ENCODE measurements at regions not wholly inside any gene's neighbourhood (a gene's known extent, or its start where the extent isn't known, plus 50 kb on each side); places are given as distances from the start of the nearest gene placed in this dataset.

DNA sequence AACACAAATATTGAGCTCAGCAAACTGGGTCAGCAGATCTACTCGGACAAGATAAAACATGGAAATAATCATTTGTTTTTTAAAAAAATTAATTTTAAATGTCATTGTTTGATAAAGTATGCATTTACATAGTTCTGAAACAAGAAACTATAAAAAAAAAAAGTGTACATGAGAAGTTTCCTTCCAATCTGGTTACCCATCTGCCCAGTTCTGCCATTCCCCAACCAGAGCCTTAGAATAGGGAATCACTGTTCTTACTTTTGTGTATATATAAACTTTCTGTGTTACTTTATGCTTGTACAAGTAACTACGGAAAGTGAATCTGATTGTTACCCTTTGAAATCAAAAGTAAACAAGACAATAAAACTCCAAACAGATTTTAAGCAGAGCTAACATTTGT, 791.4 kb downstream of the HACE1 start:
- TF ChIP-seq, protein P1, sequence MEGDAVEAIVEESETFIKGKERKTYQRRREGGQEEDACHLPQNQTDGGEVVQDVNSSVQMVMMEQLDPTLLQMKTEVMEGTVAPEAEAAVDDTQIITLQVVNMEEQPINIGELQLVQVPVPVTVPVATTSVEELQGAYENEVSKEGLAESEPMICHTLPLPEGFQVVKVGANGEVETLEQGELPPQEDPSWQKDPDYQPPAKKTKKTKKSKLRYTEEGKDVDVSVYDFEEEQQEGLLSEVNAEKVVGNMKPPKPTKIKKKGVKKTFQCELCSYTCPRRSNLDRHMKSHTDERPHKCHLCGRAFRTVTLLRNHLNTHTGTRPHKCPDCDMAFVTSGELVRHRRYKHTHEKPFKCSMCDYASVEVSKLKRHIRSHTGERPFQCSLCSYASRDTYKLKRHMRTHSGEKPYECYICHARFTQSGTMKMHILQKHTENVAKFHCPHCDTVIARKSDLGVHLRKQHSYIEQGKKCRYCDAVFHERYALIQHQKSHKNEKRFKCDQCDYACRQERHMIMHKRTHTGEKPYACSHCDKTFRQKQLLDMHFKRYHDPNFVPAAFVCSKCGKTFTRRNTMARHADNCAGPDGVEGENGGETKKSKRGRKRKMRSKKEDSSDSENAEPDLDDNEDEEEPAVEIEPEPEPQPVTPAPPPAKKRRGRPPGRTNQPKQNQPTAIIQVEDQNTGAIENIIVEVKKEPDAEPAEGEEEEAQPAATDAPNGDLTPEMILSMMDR (IDR thresholded peaks at IDR 0.05) = no peak
- no peak for TF ChIP-seq ZFX (IDR thresholded peaks at IDR 0.05; ENCODE audit: borderline replicate concordance)
- no peak overlapping the region for H3K27ac ChIP-seq

DNA sequence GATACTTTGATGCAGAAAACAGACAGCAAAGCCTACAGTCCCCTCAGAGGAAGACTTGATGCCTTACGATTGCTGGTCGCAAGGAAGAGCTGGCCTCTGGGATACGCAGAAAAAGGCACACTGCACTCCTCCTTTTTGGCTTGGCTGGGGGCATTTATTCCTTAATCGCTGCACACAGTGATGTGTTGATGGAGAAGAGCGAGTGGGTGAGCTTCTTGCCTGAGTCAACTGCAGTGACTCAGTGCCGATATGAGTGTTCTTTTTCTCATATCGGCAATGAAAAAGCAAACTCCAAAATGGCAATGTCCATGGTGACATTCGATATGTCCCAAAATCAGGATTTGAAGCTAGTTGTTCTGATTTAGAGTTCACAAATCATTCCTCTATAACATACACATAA, 794.8 kb downstream of the HACE1 start:
- H3K27ac ChIP-seq = no peak overlapping the region
- TF ChIP-seq, protein P1 (IDR thresholded peaks at IDR 0.05) = no peak
- no peak for TF ChIP-seq ZFX (IDR thresholded peaks at IDR 0.05; ENCODE audit: borderline replicate concordance)

DNA sequence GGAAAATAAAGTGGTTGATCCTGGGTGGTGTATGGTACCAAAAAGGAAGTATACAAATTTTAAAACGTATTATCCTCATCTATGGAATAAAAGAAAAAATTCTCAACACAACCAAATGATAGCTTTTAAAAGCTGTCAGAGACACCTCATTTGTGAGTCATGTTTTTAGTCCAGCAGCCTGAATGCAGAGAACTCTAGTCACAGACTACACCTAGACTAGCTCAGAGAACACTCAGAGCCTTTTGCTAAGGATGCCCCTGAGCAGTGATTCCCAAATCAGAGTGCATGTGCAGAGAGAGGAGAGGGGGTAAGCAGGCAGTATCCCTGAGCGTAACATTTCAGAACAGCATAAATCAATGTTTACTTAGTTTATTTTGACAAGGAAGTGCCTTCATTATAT, 809.3 kb downstream of the HACE1 start:
- TF ChIP-seq ZFX (IDR thresholded peaks at IDR 0.05; ENCODE audit: borderline replicate concordance) = no peak
- TF ChIP-seq, protein P1 (IDR thresholded peaks at IDR 0.05) = no peak
- no peak overlapping the region for H3K27ac ChIP-seq

DNA sequence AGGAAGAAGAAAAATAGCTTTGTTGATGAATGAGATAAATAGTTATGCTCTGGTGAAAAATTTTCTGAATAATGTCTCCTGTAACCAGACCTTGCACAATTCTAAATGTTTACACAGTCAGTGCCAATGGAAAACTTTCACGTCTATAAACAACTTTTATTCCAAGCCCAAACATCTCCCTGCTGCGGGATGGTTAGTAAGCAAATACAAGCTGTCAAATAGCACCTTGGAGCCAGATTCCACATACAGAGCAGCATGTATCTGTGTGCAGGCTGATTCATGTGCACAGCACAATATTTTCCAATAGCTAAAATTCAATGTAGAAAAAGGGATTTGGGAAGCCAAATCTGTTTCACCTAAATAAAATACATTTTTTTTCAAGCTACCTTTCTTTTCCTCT, 813.3 kb downstream of the HACE1 start:
- H3K27ac ChIP-seq = no peak overlapping the region
- no peak for TF ChIP-seq ZFX (IDR thresholded peaks at IDR 0.05; ENCODE audit: borderline replicate concordance)
- TF ChIP-seq, protein P1 (IDR thresholded peaks at IDR 0.05) = no peak

DNA sequence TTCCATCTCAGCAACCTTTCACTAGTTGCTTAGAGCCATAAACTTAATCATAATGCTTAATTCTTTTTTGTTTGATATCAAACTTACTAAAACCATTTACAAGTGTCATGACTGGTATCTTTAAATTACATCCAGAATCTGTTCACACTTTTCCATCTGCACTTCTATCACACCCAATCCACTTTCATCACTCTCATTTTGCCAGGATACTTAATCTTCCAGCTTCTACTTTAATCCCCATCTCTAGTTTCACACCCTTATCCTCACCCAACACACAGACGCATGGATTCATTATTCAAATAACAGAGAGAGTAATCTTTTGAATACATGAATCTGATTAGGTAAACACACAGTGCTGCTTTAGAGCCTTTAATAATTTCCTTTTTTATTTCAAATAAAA, 828.4 kb downstream of the HACE1 start:
- no peak overlapping the region for H3K27ac ChIP-seq
- TF ChIP-seq, protein P1 (IDR thresholded peaks at IDR 0.05) = no peak
- no peak for TF ChIP-seq ZFX (IDR thresholded peaks at IDR 0.05; ENCODE audit: borderline replicate concordance)

DNA sequence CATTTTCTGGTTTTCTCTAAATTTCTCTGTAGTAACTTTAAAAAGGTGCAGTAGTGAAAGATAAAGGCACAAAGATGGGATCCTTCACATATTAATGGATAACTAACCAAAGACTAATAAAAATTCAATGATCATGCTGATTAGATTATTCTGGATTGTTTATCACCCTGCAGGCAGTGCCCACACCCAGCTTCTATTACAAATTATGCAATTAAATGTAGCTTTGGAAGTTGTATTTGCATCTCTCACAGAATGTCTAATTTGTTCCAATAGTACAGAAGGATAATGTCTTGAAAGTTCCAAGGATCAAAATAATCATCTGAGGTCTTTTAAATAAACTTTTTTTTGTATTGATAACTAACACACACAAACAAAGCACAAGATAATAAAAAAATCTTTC, 837.6 kb downstream of the HACE1 start:
- no peak overlapping the region for H3K27ac ChIP-seq
- TF ChIP-seq ZFX (IDR thresholded peaks at IDR 0.05; ENCODE audit: borderline replicate concordance) = no peak
- TF ChIP-seq, protein P1 (IDR thresholded peaks at IDR 0.05) = no peak

DNA sequence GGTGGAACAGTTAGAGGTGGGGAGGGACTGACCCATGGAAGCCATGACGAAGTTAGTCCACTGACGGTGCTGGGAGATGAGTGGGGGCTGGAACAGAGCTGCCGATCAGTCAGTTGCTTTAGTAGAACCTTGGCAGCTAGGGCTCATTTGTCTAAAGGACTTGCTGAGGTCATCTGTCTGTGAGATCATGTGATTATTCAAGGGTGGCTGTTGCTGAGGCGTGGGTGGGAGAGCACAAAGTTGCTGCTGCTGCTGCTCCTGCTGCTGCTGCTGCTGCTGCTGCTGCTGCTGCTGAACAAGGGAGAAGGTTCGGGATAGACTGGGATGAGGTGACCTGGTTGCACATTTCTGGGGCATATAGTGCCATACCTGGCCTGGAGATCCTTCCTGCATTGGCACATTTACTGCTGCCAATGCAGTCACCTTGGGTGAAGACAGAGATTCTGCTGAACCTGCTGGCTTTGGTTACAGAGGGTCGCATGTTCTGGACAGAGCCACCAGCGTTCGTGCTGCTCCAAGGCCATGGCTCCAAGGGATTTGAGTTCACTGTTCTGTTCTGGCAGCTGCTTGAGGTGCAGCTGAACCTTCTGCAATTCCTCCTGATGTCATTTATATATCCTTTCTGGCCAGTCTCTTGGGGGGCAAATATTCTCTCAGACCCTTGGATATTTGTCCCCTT, 840.5 kb downstream of the HACE1 start:
- no peak overlapping the region for H3K27ac ChIP-seq
- TF ChIP-seq, protein P1 (IDR thresholded peaks at IDR 0.05) = no peak
- TF ChIP-seq ZFX (IDR thresholded peaks at IDR 0.05; ENCODE audit: borderline replicate concordance) = no peak

Data from 22Rv1 (cell line).